Stimulated activated CD8-positive, alpha-beta memory T cell treated with anti-CD3 and anti-CD28 coated beads, Interleukin-4, amount 100 ng/mL, for 1 hour (primary cell): ENCODE measurements at regions not wholly inside any gene's neighbourhood (a gene's known extent, or its start where the extent isn't known, plus 50 kb on each side); places are given as distances from the start of the nearest gene placed in this dataset.
"Not testable (repeated sequence)": the region's sequence is repeated elsewhere in the genome, so short reads cannot be mapped to it uniquely, and the experiment has no call there.

Source experiments
- DNase-seq, 2 donors: peaks; one replicate each; pipeline ENCODE4 v3.0.0-alpha.2; 2020; ENCODE audit warnings: low read depth in 2 of 2, low spot score in 1 of 2

- DNase-seq: no peak
These were observed 65.6 kb upstream of the NANOS1 start for GRCh38 chr10:118963933-118964332.

DNA sequence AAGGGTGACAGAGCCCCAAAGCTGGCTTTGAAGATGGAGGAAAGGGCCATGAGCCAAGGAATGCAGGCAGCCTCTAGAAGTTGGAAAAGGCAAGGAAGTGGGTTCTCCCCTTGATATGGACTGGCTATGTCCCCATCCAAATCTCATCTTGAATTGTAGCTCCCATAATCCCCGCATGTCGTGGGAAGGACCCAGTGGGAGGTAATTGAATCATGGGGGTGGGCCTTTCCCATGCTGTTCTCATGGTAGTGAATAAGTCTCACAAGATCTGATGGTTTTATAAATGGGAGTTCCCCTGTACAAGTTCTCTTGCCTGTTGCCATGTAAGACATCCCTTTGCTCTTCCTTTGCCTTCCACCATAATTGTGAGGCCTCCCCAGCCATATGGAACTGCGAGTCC lies 65.0 kb upstream of the NANOS1 start:
- not testable (repeated sequence) for DNase-seq

- no peak for DNase-seq
These were observed 64.4 kb upstream of the NANOS1 start for GRCh38 chr10:118965096-118965495.

DNA sequence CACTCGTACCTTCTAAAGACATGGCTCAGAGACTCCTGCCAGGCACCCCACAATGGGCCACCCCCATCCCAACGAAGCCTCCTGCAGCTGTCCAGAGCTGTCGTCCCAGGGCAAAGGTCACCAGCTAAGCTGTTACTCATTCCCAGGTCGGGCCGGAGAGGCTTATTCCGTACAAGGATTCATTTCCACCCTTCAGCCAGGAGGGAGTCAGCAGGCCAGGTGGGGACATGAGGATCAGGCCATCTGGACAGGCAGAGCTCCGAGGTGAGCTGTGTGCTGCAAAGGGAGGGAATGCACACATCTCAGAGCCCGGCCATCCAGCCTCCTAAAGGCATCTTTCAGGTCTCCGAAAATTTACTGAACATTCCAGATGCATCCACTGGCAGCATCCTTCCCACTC lies 63.9 kb upstream of the NANOS1 start:
- no peak for DNase-seq

GRCh38 chr10:118966076-118966849 lies 63.3 kb upstream of the NANOS1 start:
- DNase-seq: no peak

DNA sequence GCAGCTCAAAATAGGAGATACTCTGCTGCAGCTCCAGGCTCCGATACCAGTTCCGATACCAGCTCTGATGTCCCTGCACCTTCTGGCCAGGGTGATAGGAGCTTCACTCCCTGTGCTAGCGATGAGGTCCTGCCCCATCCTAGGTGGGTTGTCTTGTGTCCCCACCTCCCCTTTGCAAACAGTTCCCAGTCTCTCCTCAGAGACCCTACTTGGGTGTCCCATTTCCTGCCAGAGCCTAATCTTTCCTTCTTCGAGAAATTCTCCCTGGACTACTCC lies 62.7 kb upstream of the NANOS1 start:
- DNase-seq: no peak

DNA sequence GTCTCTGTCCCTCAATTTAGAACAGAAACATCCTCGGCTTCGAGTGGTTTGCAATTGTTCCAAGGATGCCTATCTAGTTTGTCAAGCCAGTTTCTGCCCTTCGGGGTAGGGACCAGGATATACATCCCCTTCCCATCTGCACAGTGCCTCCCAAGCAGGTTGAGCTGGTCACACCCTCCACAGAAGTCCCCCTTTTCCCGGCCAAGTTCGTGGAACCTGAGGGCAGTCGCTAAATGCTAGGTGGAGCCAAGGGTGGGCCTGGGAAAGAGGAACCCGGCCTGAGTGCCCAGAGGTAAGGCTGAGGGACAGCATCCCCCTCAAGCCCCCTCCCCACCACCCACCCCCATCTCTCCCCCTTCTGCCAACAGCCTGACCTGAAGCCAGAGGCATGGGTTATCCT lies 62.4 kb upstream of the NANOS1 start:
- DNase-seq: no peak

GRCh38 chr10:118968060-118968459 lies 61.5 kb upstream of the NANOS1 start:
- DNase-seq: no peak

GRCh38 chr10:118968482-118968881 lies 61.0 kb upstream of the NANOS1 start:
- DNase-seq: no peak

DNA sequence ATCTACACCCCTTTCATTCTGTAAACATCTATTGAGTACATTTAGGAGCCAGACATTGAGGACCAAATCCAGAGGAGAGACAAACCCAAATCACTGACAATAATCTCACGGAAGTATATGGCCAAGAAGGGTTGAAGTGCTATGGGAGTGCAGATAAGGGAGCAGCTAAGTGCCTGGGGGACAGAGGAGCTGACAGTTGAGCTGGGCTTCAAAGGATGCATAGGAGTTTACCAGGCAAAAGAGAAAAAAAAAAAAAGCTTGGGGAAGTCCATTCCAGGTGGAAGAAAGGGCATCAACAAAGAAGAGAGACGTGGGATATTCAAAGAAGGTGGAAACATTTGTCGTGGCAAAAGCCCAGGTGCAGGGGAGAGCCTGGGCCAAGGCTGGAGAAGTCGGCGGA lies 60.5 kb upstream of the NANOS1 start:
- no peak for DNase-seq

DNA sequence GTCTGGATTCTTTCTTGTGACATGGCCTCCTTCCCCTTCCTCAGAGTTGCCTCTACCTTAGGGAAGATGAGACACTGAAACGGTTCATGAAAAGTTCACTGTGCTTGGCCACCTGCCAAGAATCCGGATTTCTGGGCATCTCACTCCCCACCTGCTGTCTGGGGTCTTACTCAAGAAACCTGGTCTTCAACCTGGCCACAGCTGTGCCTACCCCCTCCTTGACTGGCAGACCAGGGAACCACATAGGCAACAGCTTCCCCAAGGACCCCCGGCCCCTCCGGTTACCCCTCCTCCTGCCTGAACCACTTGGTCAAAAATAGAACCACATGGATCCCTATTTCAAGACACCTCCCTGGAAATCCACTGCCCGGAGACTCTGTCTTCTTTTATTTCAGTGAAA lies 58.7 kb upstream of the NANOS1 start:
- no peak for DNase-seq

GRCh38 chr10:118971187-118971586 lies 58.3 kb upstream of the NANOS1 start:
- no peak for DNase-seq

DNA sequence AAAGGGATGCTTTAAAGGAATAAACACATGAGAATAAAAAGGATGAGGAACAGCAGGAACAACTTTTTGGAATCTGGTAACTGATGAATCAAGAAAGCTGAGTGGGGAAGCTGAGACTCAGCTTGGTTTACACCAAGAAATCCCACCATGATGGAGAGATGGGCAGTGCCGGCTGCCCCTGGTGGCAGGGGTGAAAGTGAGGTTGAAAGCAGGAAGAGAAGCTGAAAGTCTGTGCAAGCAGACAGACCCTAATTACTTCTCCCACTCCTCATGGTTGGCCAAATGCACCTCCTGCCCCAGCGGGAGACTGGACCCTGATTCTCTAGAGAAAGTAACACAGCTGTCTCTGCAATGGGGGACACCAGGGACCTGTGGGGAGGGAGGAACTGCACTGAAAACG lies 57.6 kb upstream of the NANOS1 start:
- no peak for DNase-seq

GRCh38 chr10:118973744-118974143 lies 55.8 kb upstream of the NANOS1 start:
- no peak for DNase-seq

- DNase-seq: no peak
These were observed 54.6 kb upstream of the NANOS1 start for GRCh38 chr10:118974951-118975350.

- not testable (repeated sequence) for DNase-seq
These were observed 53.3 kb upstream of the NANOS1 start for GRCh38 chr10:118976219-118976618.

GRCh38 chr10:118977022-118977599 lies 52.4 kb upstream of the NANOS1 start:
- no peak for DNase-seq

DNA sequence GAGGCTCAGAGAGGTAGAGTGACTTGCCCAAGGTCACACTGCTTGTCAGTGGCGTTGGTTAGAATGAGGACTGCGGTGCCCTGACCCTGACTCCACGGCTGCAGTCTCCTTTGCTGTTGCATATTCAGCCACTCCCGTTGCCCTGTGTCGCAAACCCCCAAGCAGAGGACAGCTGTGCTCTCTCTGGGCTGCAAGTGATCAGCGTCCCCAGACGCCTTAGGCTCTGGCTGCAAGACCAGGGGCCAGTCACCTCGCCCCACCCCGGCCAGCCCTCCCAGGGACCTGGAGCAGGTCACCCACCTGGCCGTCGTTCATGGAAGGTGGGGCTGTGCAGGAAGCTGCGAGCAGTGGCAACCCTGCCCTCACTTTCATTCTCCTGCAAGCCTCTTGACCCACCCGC lies 51.7 kb upstream of the NANOS1 start:
- DNase-seq: no peak

DNA sequence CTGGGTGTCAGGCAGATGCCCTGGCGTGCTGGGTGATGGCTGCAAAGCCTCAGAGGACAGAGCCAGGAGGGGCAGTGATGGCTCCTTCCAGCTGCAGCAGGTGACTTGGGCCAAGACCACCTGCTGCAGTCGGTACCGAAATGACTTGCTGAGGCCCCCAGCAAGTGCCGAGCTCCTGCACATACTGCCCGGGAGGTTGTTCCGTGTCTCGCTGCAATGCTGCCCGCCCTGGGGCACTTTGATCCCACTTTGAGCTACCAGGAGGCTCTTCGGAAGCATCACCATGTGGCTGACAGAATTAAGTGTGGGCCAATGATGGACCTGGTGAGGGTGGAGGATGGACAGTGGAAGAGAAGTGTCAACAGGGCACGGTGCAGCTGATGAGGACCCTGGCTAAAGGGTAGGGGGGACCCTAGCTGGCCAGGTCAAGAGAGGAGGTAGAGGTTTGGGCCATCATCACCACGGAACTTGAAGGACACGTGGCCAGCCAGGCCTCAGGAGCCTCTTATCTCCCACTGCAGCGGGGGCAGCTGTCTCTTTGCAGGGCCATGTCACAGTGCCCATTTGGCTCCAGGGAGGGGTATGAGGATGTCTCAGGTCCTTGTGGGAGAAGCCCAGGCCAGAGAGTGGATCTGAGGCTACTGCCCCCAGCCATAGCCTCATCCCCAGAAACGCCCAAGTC lies 51.1 kb upstream of the NANOS1 start:
- DNase-seq: no peak

DNA sequence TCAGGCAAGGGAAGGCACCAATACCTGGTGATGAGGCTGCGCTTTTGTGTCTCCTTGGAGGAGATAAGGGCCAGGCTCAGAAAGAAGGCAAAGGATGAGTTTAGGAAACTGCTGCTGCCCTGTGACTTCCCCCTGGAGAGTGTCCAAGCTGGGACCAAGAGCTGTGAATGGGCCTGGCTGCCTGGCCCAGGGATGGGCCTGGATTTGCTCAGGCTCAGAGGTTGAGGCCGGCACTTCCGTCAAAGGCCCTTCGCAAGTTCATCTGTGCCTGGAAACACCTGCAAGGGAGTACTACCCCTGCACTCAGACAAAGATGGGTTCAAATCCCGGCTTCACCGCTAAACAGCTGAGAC lies 50.5 kb upstream of the NANOS1 start:
- DNase-seq: no peak

DNA sequence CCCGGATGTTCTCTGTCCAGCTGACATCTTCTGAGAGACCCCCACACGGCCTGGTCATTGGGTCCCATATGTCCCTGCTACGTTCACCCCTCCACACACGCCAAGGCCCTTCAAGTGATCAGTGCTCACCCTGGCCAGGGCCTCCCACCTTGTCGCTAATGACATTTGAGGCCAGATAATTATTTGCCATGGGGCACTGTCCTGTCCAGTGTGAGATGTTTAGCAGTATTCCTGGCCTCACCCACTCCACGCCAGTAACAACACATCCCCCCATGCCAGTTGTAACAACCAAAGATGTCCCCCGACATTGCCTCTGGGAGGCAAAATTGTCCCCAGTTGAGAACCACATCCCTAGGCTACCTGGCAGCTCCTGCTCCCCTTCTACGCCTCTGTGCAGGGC lies 49.9 kb upstream of the NANOS1 start:
- DNase-seq: no peak
